NB4 (cell line): ENCODE measurements at regions not wholly inside any gene's neighbourhood (a gene's known extent, or its start where the extent isn't known, plus 50 kb on each side); places are given as distances from the start of the nearest gene placed in this dataset.
"Not testable (repeated sequence)": the region's sequence is repeated elsewhere in the genome, so short reads cannot be mapped to it uniquely, and the experiment has no call there.

Experiments
- POLR2A ChIP-seq: IDR thresholded peaks from 2 replicates; pipeline ENCODE4 v1.6.1; 2011; ENCODE audit warnings: mild to moderate bottlenecking; ENCODE audit not compliant: insufficient read length; ENCODE audit errors: extremely low read depth
- TF ChIP-seq, protein P1 (sequence below): IDR thresholded peaks from one replicate; pipeline ENCODE4 v1.5.1; 2012; ENCODE audit warnings: low read depth, low read length

GRCh38 chr2:239641904-239642303 is 241.1 kb upstream of the HDAC4 start:
- TF ChIP-seq, protein P1, sequence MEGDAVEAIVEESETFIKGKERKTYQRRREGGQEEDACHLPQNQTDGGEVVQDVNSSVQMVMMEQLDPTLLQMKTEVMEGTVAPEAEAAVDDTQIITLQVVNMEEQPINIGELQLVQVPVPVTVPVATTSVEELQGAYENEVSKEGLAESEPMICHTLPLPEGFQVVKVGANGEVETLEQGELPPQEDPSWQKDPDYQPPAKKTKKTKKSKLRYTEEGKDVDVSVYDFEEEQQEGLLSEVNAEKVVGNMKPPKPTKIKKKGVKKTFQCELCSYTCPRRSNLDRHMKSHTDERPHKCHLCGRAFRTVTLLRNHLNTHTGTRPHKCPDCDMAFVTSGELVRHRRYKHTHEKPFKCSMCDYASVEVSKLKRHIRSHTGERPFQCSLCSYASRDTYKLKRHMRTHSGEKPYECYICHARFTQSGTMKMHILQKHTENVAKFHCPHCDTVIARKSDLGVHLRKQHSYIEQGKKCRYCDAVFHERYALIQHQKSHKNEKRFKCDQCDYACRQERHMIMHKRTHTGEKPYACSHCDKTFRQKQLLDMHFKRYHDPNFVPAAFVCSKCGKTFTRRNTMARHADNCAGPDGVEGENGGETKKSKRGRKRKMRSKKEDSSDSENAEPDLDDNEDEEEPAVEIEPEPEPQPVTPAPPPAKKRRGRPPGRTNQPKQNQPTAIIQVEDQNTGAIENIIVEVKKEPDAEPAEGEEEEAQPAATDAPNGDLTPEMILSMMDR: not testable (repeated sequence)
- not testable (repeated sequence) for TF ChIP-seq POLR2A
